ENCODE measurements at regions not wholly inside any gene's neighbourhood (a gene's known extent, or its start where the extent isn't known, plus 50 kb on each side); places are given as distances from the start of the nearest gene placed in this dataset.

GRCh38 chr5:23025629-23026233 lies 172.6 kb upstream of the CDH12 start:
- no peak for DNase-seq (ENCODE audit: low read depth)
- TF ChIP-seq CTCF (IDR thresholded peaks at IDR 0.05; ENCODE audit: control insufficient read depth, extremely low read depth, insufficient read depth): no peak
- no peak overlapping the region for H3K4me3 ChIP-seq (ENCODE audit: low read depth, low read length)

GRCh38 chr5:23024470-23024869 lies 171.3 kb upstream of the CDH12 start:
- no peak for DNase-seq (ENCODE audit: low read depth)
- no peak for TF ChIP-seq CTCF (IDR thresholded peaks at IDR 0.05; ENCODE audit: control insufficient read depth, extremely low read depth, insufficient read depth)
- H3K4me3 ChIP-seq (ENCODE audit: low read depth, low read length): no peak overlapping the region

GRCh38 chr5:23014825-23015224 lies 161.7 kb upstream of the CDH12 start:
- TF ChIP-seq CTCF (IDR thresholded peaks at IDR 0.05; ENCODE audit: control insufficient read depth, extremely low read depth, insufficient read depth): no peak
- no peak overlapping the region for H3K4me3 ChIP-seq (ENCODE audit: low read depth, low read length)
- DNase-seq (ENCODE audit: low read depth): no peak

GRCh38 chr5:23014266-23014665 lies 161.1 kb upstream of the CDH12 start:
- no peak for DNase-seq (ENCODE audit: low read depth)
- no peak overlapping the region for H3K4me3 ChIP-seq (ENCODE audit: low read depth, low read length)

GRCh38 chr5:23013395-23013998 lies 160.4 kb upstream of the CDH12 start:
- DNase-seq (ENCODE audit: low read depth): no peak
- peak overlapping the region; percentile 16; the same call in 1 of the 2 replicates for H3K4me3 ChIP-seq (ENCODE audit: low read depth, low read length)
- no peak for TF ChIP-seq CTCF (IDR thresholded peaks at IDR 0.05; ENCODE audit: control insufficient read depth, extremely low read depth, insufficient read depth)

More at GRCh38 chr5:23014266-23014665, 161.1 kb upstream of the CDH12 start:
- TF ChIP-seq CTCF (IDR thresholded peaks at IDR 0.05; ENCODE audit: control insufficient read depth, extremely low read depth, insufficient read depth): no peak

GRCh38 chr5:23012842-23013241 lies 159.7 kb upstream of the CDH12 start:
- no peak for DNase-seq (ENCODE audit: low read depth)
- TF ChIP-seq CTCF (IDR thresholded peaks at IDR 0.05; ENCODE audit: control insufficient read depth, extremely low read depth, insufficient read depth): no peak
- H3K4me3 ChIP-seq (ENCODE audit: low read depth, low read length): no peak overlapping the region

- DNase-seq (ENCODE audit: low read depth): no peak
- no peak overlapping the region for H3K4me3 ChIP-seq (ENCODE audit: low read depth, low read length)
- TF ChIP-seq CTCF (IDR thresholded peaks at IDR 0.05; ENCODE audit: control insufficient read depth, extremely low read depth, insufficient read depth): no peak
Observed at GRCh38 chr5:23007762-23008161, 154.6 kb upstream of the CDH12 start.

All from LNCaP clone FGC (cell line).